ENCODE measurements at regions not wholly inside any gene's neighbourhood (a gene's known extent, or its start where the extent isn't known, plus 50 kb on each side); places are given as distances from the start of the nearest gene placed in this dataset.

GRCh38 chr15:98386561-98386960 is 261.8 kb upstream of the IGF1R start:
- TF ChIP-seq CTCF (conservative IDR thresholded peaks at IDR 0.05 in 1 of 2, IDR thresholded peaks at IDR 0.05 in 1 of 2; ENCODE audit: low read depth in 1 of 2, low read length in 2 of 2) (no peak), EZH2 (IDR thresholded peaks at IDR 0.05; ENCODE audit: low read length, missing control alignments) (no peak)
